ENCODE measurements at regions not wholly inside any gene's neighbourhood (a gene's known extent, or its start where the extent isn't known, plus 50 kb on each side); places are given as distances from the start of the nearest gene placed in this dataset.

GRCh38 chr2:34892256-34892655 is 1293.2 kb upstream of the FAM98A start:
- TF ChIP-seq, protein P1, sequence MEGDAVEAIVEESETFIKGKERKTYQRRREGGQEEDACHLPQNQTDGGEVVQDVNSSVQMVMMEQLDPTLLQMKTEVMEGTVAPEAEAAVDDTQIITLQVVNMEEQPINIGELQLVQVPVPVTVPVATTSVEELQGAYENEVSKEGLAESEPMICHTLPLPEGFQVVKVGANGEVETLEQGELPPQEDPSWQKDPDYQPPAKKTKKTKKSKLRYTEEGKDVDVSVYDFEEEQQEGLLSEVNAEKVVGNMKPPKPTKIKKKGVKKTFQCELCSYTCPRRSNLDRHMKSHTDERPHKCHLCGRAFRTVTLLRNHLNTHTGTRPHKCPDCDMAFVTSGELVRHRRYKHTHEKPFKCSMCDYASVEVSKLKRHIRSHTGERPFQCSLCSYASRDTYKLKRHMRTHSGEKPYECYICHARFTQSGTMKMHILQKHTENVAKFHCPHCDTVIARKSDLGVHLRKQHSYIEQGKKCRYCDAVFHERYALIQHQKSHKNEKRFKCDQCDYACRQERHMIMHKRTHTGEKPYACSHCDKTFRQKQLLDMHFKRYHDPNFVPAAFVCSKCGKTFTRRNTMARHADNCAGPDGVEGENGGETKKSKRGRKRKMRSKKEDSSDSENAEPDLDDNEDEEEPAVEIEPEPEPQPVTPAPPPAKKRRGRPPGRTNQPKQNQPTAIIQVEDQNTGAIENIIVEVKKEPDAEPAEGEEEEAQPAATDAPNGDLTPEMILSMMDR (conservative IDR thresholded peaks at IDR 0.05; ENCODE audit: low read depth) = no peak
- H3K27ac ChIP-seq = no peak overlapping the region
- no peak for DNase-seq (ENCODE audit: low spot score)
- ChIA-PET POLR2A (ENCODE audit: low non-redundant PET) (no interaction called here), CTCF (no interaction called here)

DNA sequence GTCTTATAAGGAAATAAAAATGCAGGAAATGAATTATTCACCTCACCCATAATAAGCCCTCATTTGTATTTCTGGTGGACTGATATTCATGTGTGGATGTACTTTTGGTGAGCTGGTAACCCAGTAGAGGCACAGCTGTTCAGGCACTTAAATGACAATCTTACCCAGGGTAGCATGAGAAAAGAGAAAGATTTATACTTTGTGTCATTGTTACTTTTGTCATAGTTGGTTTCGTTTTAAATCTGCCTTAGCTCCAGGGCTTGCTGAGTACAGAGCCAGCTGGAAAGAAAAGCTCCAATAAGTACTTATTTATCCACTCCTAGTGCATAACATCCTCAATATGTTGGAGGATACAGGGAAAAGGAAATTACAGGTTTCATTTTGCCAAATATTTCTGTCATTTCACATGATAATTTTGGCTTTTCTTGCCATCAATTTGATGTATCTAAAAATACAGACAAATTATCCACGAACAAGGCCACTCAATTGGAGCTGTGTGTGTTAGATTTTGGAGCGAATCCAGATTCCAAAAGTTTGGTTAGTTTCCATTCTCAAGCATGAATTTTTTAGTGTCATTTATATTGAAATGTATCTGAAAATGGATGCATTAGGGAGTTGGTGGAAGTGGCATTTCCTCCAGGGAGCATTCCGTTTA is 1276.1 kb upstream of the FAM98A start:
- ChIA-PET CTCF (no interaction called here), POLR2A (ENCODE audit: low non-redundant PET) (no interaction called here)
- no peak for DNase-seq (ENCODE audit: low spot score)
- TF ChIP-seq, protein P1 (conservative IDR thresholded peaks at IDR 0.05; ENCODE audit: low read depth) = no peak
- H3K27ac ChIP-seq = no peak overlapping the region

DNA sequence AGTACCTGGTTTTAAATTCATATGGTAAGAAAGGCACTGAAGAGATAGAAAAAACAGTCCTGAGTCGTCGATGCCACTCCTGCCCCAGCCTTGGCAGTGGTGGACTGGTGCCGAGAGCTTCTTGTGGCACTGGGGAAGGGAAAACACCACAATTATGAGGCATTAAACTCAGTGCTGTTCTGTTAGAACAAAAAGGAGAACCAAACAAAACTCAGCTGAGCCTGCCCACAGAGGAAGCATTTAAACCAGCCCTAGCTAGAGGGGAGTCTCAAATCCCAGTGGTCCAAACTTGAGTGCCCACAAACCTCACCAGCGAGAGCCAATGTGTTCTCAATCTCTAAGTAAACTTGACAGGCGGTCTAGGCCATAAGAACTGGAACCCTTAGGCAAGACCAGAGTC is 1254.5 kb upstream of the FAM98A start:
- H3K27ac ChIP-seq = no peak overlapping the region
- TF ChIP-seq, protein P1 (conservative IDR thresholded peaks at IDR 0.05; ENCODE audit: low read depth) = no peak
- POLR2A ChIA-PET (ENCODE audit: low non-redundant PET) = no interaction called here
- no peak for DNase-seq (ENCODE audit: low spot score)
- CTCF ChIA-PET = no interaction called here

DNA sequence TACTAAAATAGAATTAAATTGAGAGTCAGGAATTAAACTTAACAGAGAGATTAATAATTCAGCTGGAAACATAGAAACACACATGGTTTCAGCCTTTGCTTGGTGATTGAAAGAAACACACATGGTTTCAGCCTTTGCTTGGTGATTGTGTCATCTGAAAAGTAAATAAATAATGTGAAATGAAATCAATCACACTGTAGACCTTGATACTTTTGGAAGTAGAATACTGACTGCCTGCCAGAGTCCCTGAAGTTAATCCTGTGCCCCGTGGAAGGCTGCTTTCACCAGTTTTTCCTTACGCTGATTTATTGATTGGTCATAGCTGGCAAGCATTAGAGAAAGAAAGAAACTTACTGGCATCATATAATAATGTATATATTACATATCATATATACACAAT is 1252.7 kb upstream of the FAM98A start:
- POLR2A ChIA-PET (ENCODE audit: low non-redundant PET) = no interaction called here

DNA sequence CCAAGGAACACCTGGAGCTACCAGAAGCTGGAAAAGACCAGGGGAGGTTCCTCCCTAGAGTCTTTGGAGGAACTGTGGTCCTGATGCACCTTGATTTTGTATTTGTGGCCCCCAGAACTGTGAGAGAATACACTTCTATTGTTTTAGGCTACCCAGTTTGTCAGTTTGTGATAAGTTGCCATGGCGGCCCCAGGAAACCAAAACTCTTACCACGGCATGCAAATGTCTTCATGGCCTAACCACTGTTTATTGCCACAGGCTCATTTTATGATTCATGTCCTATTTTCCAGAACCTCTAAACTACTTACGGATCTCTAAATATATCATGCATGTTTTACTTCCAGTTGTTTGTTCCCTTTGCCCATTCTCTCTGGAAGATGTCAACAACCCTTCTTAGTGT is 1250.7 kb upstream of the FAM98A start:
- ChIA-PET POLR2A (ENCODE audit: low non-redundant PET) (no interaction called here), CTCF (no interaction called here)
- DNase-seq (ENCODE audit: low spot score) = no peak
- TF ChIP-seq, protein P1 (conservative IDR thresholded peaks at IDR 0.05; ENCODE audit: low read depth) = no peak
- H3K27ac ChIP-seq = no peak overlapping the region

More for the DNA sequence above, 1252.7 kb upstream of the FAM98A start:
- TF ChIP-seq, protein P1 (conservative IDR thresholded peaks at IDR 0.05; ENCODE audit: low read depth) = no peak
- no peak for DNase-seq (ENCODE audit: low spot score)
- no peak overlapping the region for H3K27ac ChIP-seq
- CTCF ChIA-PET = no interaction called here

- ChIA-PET CTCF (no interaction called here), POLR2A (ENCODE audit: low non-redundant PET) (no interaction called here)
- no peak for DNase-seq (ENCODE audit: low spot score)
- no peak overlapping the region for H3K27ac ChIP-seq
- TF ChIP-seq, protein P1 (conservative IDR thresholded peaks at IDR 0.05; ENCODE audit: low read depth) = no peak
These were observed 1249.6 kb upstream of the FAM98A start for GRCh38 chr2:34848691-34849090.
